ENCODE measurements at regions not wholly inside any gene's neighbourhood (a gene's known extent, or its start where the extent isn't known, plus 50 kb on each side); places are given as distances from the start of the nearest gene placed in this dataset.

GRCh38 chr6:137651591-137652335, 157.6 kb upstream of the OLIG3 start:
- Histone ChIP-seq H3K4me3 (ENCODE audit: control extremely low read depth in 1 of 5, extremely low read depth in 1 of 5, insufficient read depth in 1 of 5, low read depth in 2 of 5, low read length in 4 of 5) (no peak overlapping the region), H3K4me1 (ENCODE audit: control insufficient read depth in 2 of 2, insufficient read depth in 2 of 2, low read length in 2 of 2) (no peaks in the 10 kb centered on the region), H3K36me3 (replicated peaks in 1 of 2; ENCODE audit: control extremely low read depth in 1 of 2, control insufficient read depth in 1 of 2, extremely low read depth in 1 of 2, insufficient read depth in 2 of 2, low read length in 1 of 2) (no peaks in the 10 kb centered on the region), H3K27me3 (replicated peaks in 1 of 4; ENCODE audit: control extremely low read depth in 1 of 4, control insufficient read depth in 3 of 4, insufficient read depth in 4 of 4, low read length in 3 of 4) (peaks cover 0 to 6% (median 1%) of the 10 kb centered on the region in 4 experiments), H3K4me2 (replicated peaks; ENCODE audit: low read depth, low read length, poor library complexity, severe bottlenecking) (no peak overlapping the region), H3K27ac (ENCODE audit: low read length in 2 of 2) (no peak overlapping the region), H2AFZ (ENCODE audit: insufficient read depth, low read depth, low read length, poor library complexity, severe bottlenecking) (no peak overlapping the region), H4K20me1 (ENCODE audit: control insufficient read depth, insufficient read depth, low read length, poor library complexity, severe bottlenecking) (no peaks in the 10 kb centered on the region), H3K9ac (ENCODE audit: low read length) (no peak overlapping the region), H3K9me3 (ENCODE audit: control extremely low read depth in 1 of 3, control insufficient read depth in 2 of 3, insufficient read depth in 1 of 3, low read length in 2 of 3) (peaks cover 0 to 32% (median 20%) of the 10 kb centered on the region in 3 donors), H3K79me2 (ENCODE audit: control insufficient read depth, insufficient read depth, low read length) (no peaks in the 10 kb centered on the region)
- POLR2A ChIA-PET: no interaction called here
- no peak for ATAC-seq (ENCODE audit: low read depth)
- Mint-ChIP-seq H3K4me1 (no peaks in the 10 kb centered on the region), H3K27ac (no peak overlapping the region), H3K4me3 (no peak overlapping the region), H3K27me3 (peaks cover 20% of the 10 kb centered on the region), H3K9me3 (ENCODE audit: insufficient read depth) (peaks cover 3% of the 10 kb centered on the region)
- no peak for DNase-seq
- CTCF ChIA-PET: interaction anchor here (0.6 to 1.8 kb wide), 4 partner anchors 9 to 867 kb away, joined by 3 to 10 read pairs (median 4); no protein-coding TSS in a partner anchor
- 97% methylated on average over 7 of the region's 9 CpGs for WGBS (ENCODE audit: insufficient coverage)
- TF ChIP-seq CTCF (IDR thresholded peaks at IDR 0.05): no peak
- no peak for TF ChIP-seq EZH2 (IDR thresholded peaks at IDR 0.05; ENCODE audit: borderline replicate concordance, insufficient read depth, low read depth, low read length, poor library complexity, severe bottlenecking)
- intact Hi-C loops (cut with micrococcal nuclease): no loop called here

- ChIA-PET CTCF (interaction anchor here (1.6 kb wide), 1 partner anchor 26 kb away, joined by 3 read pairs; no protein-coding TSS in a partner anchor), POLR2A (no interaction called here)
- H3K9ac ChIP-seq (ENCODE audit: low read length): no peak overlapping the region
- DNase-seq (no peak), ATAC-seq (ENCODE audit: low read depth) (no peak)
- intact Hi-C loops (cut with micrococcal nuclease): no loop called here
- H2AFZ ChIP-seq (ENCODE audit: insufficient read depth, low read depth, low read length, poor library complexity, severe bottlenecking): no peak overlapping the region
- no peak overlapping the region for H3K4me2 ChIP-seq (replicated peaks; ENCODE audit: low read depth, low read length, poor library complexity, severe bottlenecking)
- H3K27me3 Mint-ChIP-seq: peaks cover 14% of the 10 kb centered on the region
- no peaks in the 10 kb centered on the region for H4K20me1 ChIP-seq (ENCODE audit: control insufficient read depth, insufficient read depth, low read length, poor library complexity, severe bottlenecking)
- H3K4me1 ChIP-seq (ENCODE audit: control insufficient read depth in 2 of 2, insufficient read depth in 2 of 2, low read length in 2 of 2): no peaks in the 10 kb centered on the region
- H3K9me3 ChIP-seq (ENCODE audit: control extremely low read depth in 1 of 3, control insufficient read depth in 2 of 3, insufficient read depth in 1 of 3, low read length in 2 of 3): peaks cover 3 to 32% (median 22%) of the 10 kb centered on the region in 3 donors
- H3K9me3 Mint-ChIP-seq (ENCODE audit: insufficient read depth): peaks cover 3% of the 10 kb centered on the region
- no peak overlapping the region for H3K4me3 Mint-ChIP-seq
- WGBS (ENCODE audit: insufficient coverage): 100% methylated on average over 2 of the region's 3 CpGs
- H3K27ac ChIP-seq (ENCODE audit: low read length in 2 of 2): no peak overlapping the region
- H3K79me2 ChIP-seq (ENCODE audit: control insufficient read depth, insufficient read depth, low read length): no peaks in the 10 kb centered on the region
- peaks cover 0 to 6% (median 0%) of the 10 kb centered on the region in 4 experiments for H3K27me3 ChIP-seq (replicated peaks in 1 of 4; ENCODE audit: control extremely low read depth in 1 of 4, control insufficient read depth in 3 of 4, insufficient read depth in 4 of 4, low read length in 3 of 4)
- no peak overlapping the region for H3K4me3 ChIP-seq (ENCODE audit: control extremely low read depth in 1 of 5, extremely low read depth in 1 of 5, insufficient read depth in 1 of 5, low read depth in 2 of 5, low read length in 4 of 5)
- no peaks in the 10 kb centered on the region for H3K4me1 Mint-ChIP-seq
- TF ChIP-seq CTCF (IDR thresholded peaks at IDR 0.05): no peak
- no peak for TF ChIP-seq EZH2 (IDR thresholded peaks at IDR 0.05; ENCODE audit: borderline replicate concordance, insufficient read depth, low read depth, low read length, poor library complexity, severe bottlenecking)
- no peak overlapping the region for H3K27ac Mint-ChIP-seq
- no peaks in the 10 kb centered on the region for H3K36me3 ChIP-seq (replicated peaks in 1 of 2; ENCODE audit: control extremely low read depth in 1 of 2, control insufficient read depth in 1 of 2, extremely low read depth in 1 of 2, insufficient read depth in 2 of 2, low read length in 1 of 2)
Observed at GRCh38 chr6:137652961-137653705, 158.9 kb upstream of the OLIG3 start.
